ENCODE measurements at regions not wholly inside any gene's neighbourhood (a gene's known extent, or its start where the extent isn't known, plus 50 kb on each side); places are given as distances from the start of the nearest gene placed in this dataset.

DNA sequence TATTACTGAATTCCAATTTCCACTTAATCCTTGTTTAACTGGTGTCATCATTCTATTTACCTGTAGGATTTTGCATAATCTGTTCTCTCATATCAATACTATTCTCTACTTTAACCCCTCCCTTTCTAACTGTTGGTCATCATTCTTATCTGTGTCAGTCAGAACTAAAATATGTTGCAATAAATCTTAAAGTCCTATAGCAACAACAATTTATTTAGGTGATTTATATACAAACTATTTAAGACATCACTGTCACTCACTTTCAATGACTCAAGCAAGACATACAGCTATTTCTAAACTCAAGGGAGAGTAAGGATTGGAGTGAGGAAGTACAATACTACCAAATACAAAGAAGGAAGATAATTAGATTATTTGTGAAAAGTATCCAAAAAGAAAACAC is 740.4 kb downstream of the DSC3 start:
- H3K27ac ChIP-seq (ENCODE audit: insufficient read depth, low read depth, low read length, poor library complexity, severe bottlenecking), result no peak overlapping the region
- no peak overlapping the region for H3K4me3 ChIP-seq (ENCODE audit: insufficient read depth, low read depth, low read length)
- no peaks in the 10 kb centered on the region for H3K9me3 ChIP-seq (ENCODE audit: control insufficient read depth, low read length)
- no peaks in the 10 kb centered on the region for H3K36me3 ChIP-seq (ENCODE audit: control insufficient read depth, insufficient read depth, low read length)
- no peaks in the 10 kb centered on the region for H3K27me3 ChIP-seq (ENCODE audit: control insufficient read depth, insufficient read depth, low read length, poor library complexity, severe bottlenecking)
- no peaks in the 10 kb centered on the region for H3K4me1 ChIP-seq (ENCODE audit: control insufficient read depth, insufficient read depth, low read length)

DNA sequence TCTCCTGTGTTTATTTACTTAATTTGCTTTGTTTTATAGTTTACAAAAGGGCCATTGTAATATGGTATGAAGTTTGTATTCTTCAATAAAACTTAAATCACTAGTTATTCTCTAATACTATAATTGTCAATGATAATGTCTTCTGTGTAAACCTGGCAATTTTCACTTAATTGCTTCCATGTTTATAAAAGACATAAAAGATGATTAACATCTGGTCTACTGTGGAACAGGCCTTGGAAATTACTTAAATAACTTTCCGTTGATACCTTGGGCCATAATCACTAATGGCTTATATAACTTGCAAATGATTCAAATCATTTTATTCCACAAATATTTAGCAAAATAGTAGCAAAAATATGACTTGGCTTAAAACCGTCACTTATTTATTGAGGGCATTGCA is 743.8 kb downstream of the DSC3 start:
- Histone ChIP-seq H3K27ac (ENCODE audit: insufficient read depth, low read depth, low read length, poor library complexity, severe bottlenecking) (no peak overlapping the region), H3K9me3 (ENCODE audit: control insufficient read depth, low read length) (no peaks in the 10 kb centered on the region), H3K4me3 (ENCODE audit: insufficient read depth, low read depth, low read length) (no peak overlapping the region), H3K36me3 (ENCODE audit: control insufficient read depth, insufficient read depth, low read length) (no peaks in the 10 kb centered on the region), H3K4me1 (ENCODE audit: control insufficient read depth, insufficient read depth, low read length) (no peaks in the 10 kb centered on the region), H3K27me3 (ENCODE audit: control insufficient read depth, insufficient read depth, low read length, poor library complexity, severe bottlenecking) (no peaks in the 10 kb centered on the region)
- WGBS, 2 experiments, result 88 to 93% methylated on average over 2 of the region's 2 CpGs

DNA sequence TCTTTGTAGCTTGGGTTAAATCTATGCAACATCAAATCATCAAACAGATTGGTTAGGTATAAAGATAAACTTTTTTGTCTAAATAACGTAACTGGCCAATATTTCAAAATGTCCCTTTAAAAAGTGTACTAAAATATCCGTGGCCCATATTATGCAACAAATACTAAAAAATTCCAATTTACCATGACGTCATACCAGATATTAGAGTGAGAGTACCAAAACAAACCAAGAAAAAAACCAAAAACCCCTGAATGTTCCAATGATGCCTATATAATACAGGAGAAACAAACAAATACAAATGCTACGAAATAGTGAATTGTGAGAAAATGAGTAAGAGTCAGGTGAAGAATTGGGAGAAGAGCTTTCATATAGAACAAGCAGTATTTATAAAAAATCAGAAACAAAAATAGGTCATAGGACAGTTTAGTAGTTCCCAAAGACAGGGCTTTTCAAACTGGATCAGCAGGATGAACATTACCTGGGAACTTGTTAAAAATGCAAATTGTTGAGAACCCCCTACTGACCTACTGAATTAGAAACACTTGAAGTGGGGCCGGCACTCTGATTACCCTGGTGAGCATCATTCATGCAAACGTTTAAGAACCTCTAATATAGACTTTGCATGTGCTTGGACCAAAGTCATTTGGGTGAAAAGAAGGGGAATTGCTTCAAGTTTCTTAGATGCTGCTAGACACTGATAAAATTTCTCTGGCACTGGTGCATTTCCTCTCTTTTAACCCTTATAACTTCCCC is 753.7 kb downstream of the DSC3 start:
- Histone ChIP-seq H3K27me3 (ENCODE audit: control insufficient read depth, insufficient read depth, low read length, poor library complexity, severe bottlenecking) (no peaks in the 10 kb centered on the region), H3K9me3 (ENCODE audit: control insufficient read depth, low read length) (no peaks in the 10 kb centered on the region), H3K4me3 (ENCODE audit: insufficient read depth, low read depth, low read length) (no peak overlapping the region), H3K4me1 (ENCODE audit: control insufficient read depth, insufficient read depth, low read length) (no peaks in the 10 kb centered on the region), H3K36me3 (ENCODE audit: control insufficient read depth, insufficient read depth, low read length) (no peaks in the 10 kb centered on the region), H3K27ac (ENCODE audit: insufficient read depth, low read depth, low read length, poor library complexity, severe bottlenecking) (no peak overlapping the region)
- 63 to 64% methylated on average over 5 of the region's 6 CpGs for WGBS, 2 experiments

DNA sequence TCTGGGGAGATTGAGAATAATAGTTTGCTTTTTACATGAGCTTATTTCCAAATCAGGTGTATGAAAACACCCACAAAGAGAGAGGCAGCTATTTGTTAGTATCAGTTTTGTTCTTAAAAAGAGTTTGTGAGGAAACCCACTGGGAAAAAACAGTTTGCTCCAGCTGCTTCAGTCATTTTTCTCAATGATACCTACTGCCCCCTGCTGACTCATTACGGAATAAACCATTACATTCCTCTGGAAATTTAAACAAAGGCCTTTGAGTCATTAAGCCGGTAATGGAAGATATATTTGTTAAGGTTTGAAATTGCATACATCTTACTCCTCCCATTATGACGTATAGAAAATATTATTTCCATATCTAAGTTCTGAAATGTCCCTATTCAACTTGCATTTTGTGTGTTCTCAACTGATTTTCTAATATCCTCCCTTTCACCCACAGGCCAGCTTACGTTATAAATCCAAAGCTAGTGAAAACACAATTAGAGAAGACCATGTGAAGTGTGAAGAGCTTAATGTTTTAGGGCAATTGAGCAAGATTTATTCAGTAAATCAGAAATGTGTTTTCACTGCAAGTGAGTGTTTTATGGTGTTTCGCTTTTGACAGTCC is 761.6 kb downstream of the DSC3 start:
- 50 to 53% methylated on average over 2 to 4 of the region's 5 CpGs for WGBS, 2 experiments
- no peak overlapping the region for H3K27ac ChIP-seq (ENCODE audit: insufficient read depth, low read depth, low read length, poor library complexity, severe bottlenecking)
- H3K9me3 ChIP-seq (ENCODE audit: control insufficient read depth, low read length), result no peaks in the 10 kb centered on the region

DNA sequence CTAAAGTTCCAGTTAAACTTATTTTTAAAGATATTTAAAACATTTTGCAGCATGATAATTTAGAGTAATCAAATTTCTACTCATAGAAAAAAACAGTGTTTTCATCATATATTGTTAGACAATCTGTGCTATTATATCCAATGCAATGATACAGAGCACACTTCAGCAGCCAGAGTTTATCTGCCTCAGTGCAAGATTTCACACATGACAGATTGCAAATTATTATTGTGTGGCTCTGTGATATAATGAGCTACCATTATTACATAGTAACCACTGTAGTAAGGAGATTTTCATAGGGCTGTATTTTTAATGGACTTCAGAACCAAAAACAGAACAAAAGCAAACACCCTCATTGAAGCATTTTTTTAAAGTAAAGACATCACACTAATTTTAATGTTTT is 762.4 kb downstream of the DSC3 start:
- Histone ChIP-seq H3K36me3 (ENCODE audit: control insufficient read depth, insufficient read depth, low read length) (no peaks in the 10 kb centered on the region), H3K9me3 (ENCODE audit: control insufficient read depth, low read length) (no peaks in the 10 kb centered on the region), H3K27me3 (ENCODE audit: control insufficient read depth, insufficient read depth, low read length, poor library complexity, severe bottlenecking) (no peaks in the 10 kb centered on the region), H3K27ac (ENCODE audit: insufficient read depth, low read depth, low read length, poor library complexity, severe bottlenecking) (no peak overlapping the region), H3K4me3 (ENCODE audit: insufficient read depth, low read depth, low read length) (no peak overlapping the region), H3K4me1 (ENCODE audit: control insufficient read depth, insufficient read depth, low read length) (no peaks in the 10 kb centered on the region)

More for the DNA sequence above, 761.6 kb downstream of the DSC3 start:
- Histone ChIP-seq H3K36me3 (ENCODE audit: control insufficient read depth, insufficient read depth, low read length) (no peaks in the 10 kb centered on the region), H3K4me1 (ENCODE audit: control insufficient read depth, insufficient read depth, low read length) (no peaks in the 10 kb centered on the region), H3K27me3 (ENCODE audit: control insufficient read depth, insufficient read depth, low read length, poor library complexity, severe bottlenecking) (no peaks in the 10 kb centered on the region), H3K4me3 (ENCODE audit: insufficient read depth, low read depth, low read length) (no peak overlapping the region)

DNA sequence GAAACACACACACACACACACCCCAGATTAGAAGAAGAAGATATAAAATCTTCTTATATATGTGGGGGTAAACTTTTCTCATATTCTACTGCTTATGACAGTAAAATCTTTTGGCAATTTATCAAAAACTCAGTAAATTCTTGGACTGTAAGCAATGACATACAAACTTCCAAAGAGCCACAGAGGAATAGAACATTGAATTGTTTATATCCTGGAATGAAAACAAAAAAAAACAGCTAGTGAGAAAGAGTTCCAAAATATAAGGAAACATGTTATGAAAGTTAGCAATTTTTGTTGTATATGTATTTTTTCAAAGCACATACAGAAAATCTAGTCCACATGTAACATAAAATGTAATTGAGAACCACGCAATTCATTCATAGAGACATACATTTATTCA is 764.9 kb downstream of the DSC3 start:
- Histone ChIP-seq H3K4me3 (ENCODE audit: insufficient read depth, low read depth, low read length) (no peak overlapping the region), H3K36me3 (ENCODE audit: control insufficient read depth, insufficient read depth, low read length) (no peaks in the 10 kb centered on the region), H3K27me3 (ENCODE audit: control insufficient read depth, insufficient read depth, low read length, poor library complexity, severe bottlenecking) (no peaks in the 10 kb centered on the region), H3K27ac (ENCODE audit: insufficient read depth, low read depth, low read length, poor library complexity, severe bottlenecking) (no peak overlapping the region), H3K9me3 (ENCODE audit: control insufficient read depth, low read length) (no peaks in the 10 kb centered on the region), H3K4me1 (ENCODE audit: control insufficient read depth, insufficient read depth, low read length) (no peaks in the 10 kb centered on the region)
- WGBS, 2 experiments, result 94 to 100% methylated on average over 1 of the region's 1 CpG

DNA sequence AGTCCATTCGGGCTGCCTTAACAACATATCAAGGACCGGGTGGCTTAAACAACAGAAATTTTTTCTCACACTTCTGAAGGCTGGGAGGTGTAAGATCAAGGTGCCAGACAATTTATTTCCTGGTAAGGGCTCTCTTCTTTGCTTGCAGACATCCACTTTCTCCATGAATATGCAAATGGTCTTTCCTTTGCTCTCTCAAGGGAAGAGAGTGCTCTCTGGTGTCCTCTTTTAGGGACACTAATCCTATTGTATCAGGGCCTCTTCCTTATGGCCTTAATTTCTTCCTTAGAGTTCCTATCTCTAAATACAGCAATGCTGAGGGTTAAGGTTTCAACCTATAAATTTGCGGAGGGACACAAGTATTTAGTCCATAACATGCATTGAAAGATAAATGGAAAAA is 770.8 kb downstream of the DSC3 start:
- H3K9me3 ChIP-seq (ENCODE audit: control insufficient read depth, low read length), result no peaks in the 10 kb centered on the region
- no peak overlapping the region for H3K4me3 ChIP-seq (ENCODE audit: insufficient read depth, low read depth, low read length)
- no peaks in the 10 kb centered on the region for H3K36me3 ChIP-seq (ENCODE audit: control insufficient read depth, insufficient read depth, low read length)
- no peaks in the 10 kb centered on the region for H3K4me1 ChIP-seq (ENCODE audit: control insufficient read depth, insufficient read depth, low read length)
- no peaks in the 10 kb centered on the region for H3K27me3 ChIP-seq (ENCODE audit: control insufficient read depth, insufficient read depth, low read length, poor library complexity, severe bottlenecking)
- WGBS, 2 experiments, result 66 to 81% methylated on average over 3 of the region's 3 CpGs
- H3K27ac ChIP-seq (ENCODE audit: insufficient read depth, low read depth, low read length, poor library complexity, severe bottlenecking), result no peak overlapping the region

DNA sequence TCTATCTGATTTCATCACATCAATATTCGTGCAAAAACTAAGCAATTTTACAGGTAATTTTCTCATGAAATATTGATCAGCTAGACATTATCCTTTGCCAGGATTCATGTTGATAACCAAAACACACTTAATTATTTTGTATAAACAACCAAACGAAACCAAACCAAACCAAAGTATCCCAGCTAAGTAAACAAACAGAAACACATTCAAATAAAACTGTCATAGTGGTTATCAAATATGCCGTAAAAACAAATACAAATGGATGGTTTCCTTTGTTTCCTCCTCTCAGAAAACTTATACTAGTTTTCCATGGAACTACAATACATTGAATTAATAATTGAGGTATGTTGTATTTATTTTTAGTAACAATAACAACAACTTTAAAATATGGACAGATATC is 777.4 kb downstream of the DSC3 start:
- Histone ChIP-seq H3K27ac (ENCODE audit: insufficient read depth, low read depth, low read length, poor library complexity, severe bottlenecking) (no peak overlapping the region), H3K9me3 (ENCODE audit: control insufficient read depth, low read length) (no peaks in the 10 kb centered on the region)
- WGBS, 2 experiments, result 84 to 100% methylated on average over 2 to 3 of the region's 3 CpGs

DNA sequence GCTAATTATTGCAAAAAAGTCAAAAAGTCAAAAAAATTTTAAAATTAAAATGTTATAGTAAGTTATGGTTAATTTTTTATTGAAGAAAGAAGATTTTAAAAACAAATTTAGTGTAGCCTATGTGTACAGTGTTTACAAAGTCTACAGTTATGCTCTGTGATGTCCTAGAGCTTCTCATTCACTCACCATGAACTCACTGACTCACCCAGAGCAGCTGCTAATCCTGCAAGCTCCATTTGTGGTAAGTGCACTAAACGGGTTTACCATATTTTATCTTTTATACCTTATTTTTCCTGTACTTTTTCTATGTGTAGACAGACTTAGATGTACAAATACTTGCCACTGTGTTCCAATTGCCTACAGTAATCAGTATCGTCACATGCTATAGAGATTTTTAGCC is 788.2 kb downstream of the DSC3 start:
- Histone ChIP-seq H3K9me3 (ENCODE audit: control insufficient read depth, low read length) (no peaks in the 10 kb centered on the region), H3K36me3 (ENCODE audit: control insufficient read depth, insufficient read depth, low read length) (no peaks in the 10 kb centered on the region), H3K27me3 (ENCODE audit: control insufficient read depth, insufficient read depth, low read length, poor library complexity, severe bottlenecking) (no peaks in the 10 kb centered on the region), H3K4me1 (ENCODE audit: control insufficient read depth, insufficient read depth, low read length) (no peaks in the 10 kb centered on the region), H3K27ac (ENCODE audit: insufficient read depth, low read depth, low read length, poor library complexity, severe bottlenecking) (no peak overlapping the region), H3K4me3 (ENCODE audit: insufficient read depth, low read depth, low read length) (no peak overlapping the region)
- 94 to 100% methylated on average over 1 to 2 of the region's 2 CpGs for WGBS, 2 experiments

More for the DNA sequence above, 777.4 kb downstream of the DSC3 start:
- H3K4me3 ChIP-seq (ENCODE audit: insufficient read depth, low read depth, low read length), result no peak overlapping the region
- H3K4me1 ChIP-seq (ENCODE audit: control insufficient read depth, insufficient read depth, low read length), result no peaks in the 10 kb centered on the region
- no peaks in the 10 kb centered on the region for H3K27me3 ChIP-seq (ENCODE audit: control insufficient read depth, insufficient read depth, low read length, poor library complexity, severe bottlenecking)
- H3K36me3 ChIP-seq (ENCODE audit: control insufficient read depth, insufficient read depth, low read length), result no peaks in the 10 kb centered on the region

DNA sequence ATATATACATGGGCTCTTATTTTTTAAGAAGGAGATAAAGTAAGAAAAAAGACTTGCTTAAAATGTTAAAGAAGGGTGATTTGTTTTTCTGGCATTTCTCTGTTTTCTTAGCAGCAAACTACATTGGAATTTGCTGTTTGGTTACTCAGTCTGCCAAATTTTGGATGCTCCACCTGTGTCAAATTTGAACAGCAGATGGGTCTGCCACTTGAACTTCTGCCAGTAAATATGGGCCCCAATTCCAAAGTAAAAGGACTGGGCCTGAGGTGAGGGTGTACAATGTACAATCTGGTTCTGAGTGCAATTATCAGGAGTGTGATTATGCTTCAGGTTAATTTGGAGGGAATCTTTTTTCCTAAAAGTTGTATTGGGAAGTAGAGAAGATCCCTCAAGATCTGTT is 794.5 kb downstream of the DSC3 start:
- Histone ChIP-seq H3K27ac (ENCODE audit: insufficient read depth, low read depth, low read length, poor library complexity, severe bottlenecking) (no peak overlapping the region), H3K36me3 (ENCODE audit: control insufficient read depth, insufficient read depth, low read length) (no peaks in the 10 kb centered on the region), H3K9me3 (ENCODE audit: control insufficient read depth, low read length) (no peaks in the 10 kb centered on the region), H3K4me1 (ENCODE audit: control insufficient read depth, insufficient read depth, low read length) (no peaks in the 10 kb centered on the region), H3K27me3 (ENCODE audit: control insufficient read depth, insufficient read depth, low read length, poor library complexity, severe bottlenecking) (no peaks in the 10 kb centered on the region), H3K4me3 (ENCODE audit: insufficient read depth, low read depth, low read length) (no peak overlapping the region)
